Neutrophil (primary cell): ENCODE measurements at regions not wholly inside any gene's neighbourhood (a gene's known extent, or its start where the extent isn't known, plus 50 kb on each side); places are given as distances from the start of the nearest gene placed in this dataset.
"Not testable (repeated sequence)": the region's sequence is repeated elsewhere in the genome, so short reads cannot be mapped to it uniquely, and the experiment has no call there.

Source experiments
- H3K27ac ChIP-seq: fragments of 200-600 bp; sonication (generic); 2 replicates; pipeline ENCODE4 v1.5.1; 2016; ENCODE audit warnings: mild to moderate bottlenecking, moderate library complexity
- H3K27me3 ChIP-seq: fragments of 200-600 bp; sonication (generic); 2 replicates; pipeline ENCODE4 v1.6.0; 2016; ENCODE audit warnings: mild to moderate bottlenecking
- H3K36me3 ChIP-seq: fragments of 200-600 bp; sonication (generic); 2 replicates; pipeline ENCODE4 v1.5.1; 2017
- H3K4me1 ChIP-seq, 2 experiments: fragments of 200-600 bp in 1 of 2; sonication (generic) in 1 of 2; 1 replicate in 1 of 2; 2 replicates in 1 of 2; pipeline versions ENCODE4 v1.5.1 to v1.6.1; 2013 to 2016; ENCODE audit warnings: low read depth in 1 of 2, low read length in 1 of 2, mild to moderate bottlenecking in 1 of 2, moderate library complexity in 1 of 2; ENCODE audit not compliant: control insufficient read depth in 1 of 2, insufficient read depth in 1 of 2
- H3K4me3 ChIP-seq, 2 experiments: fragments of 200-600 bp in 1 of 2; sonication (generic) in 1 of 2; 1 replicate in 1 of 2; 2 replicates in 1 of 2; pipeline ENCODE4 v1.5.1; 2013 to 2016; ENCODE audit warnings: low read depth in 1 of 2, low read length in 1 of 2, mild to moderate bottlenecking in 1 of 2, moderate library complexity in 1 of 2
- H3K9me3 ChIP-seq: fragments of 200-600 bp; sonication (generic); 2 replicates; pipeline ENCODE4 v1.5.1; 2016
- CTCF ChIP-seq: fragments of 200-600 bp; sonication (generic); IDR thresholded peaks from 2 replicates; pipeline ENCODE4 v1.5.1; 2016; ENCODE audit warnings: antibody characterized with exemption

- Histone ChIP-seq H3K36me3 (no peaks in the 10 kb centered on the region), H3K27me3 (no peaks in the 10 kb centered on the region), H3K4me1 (no peaks in the 10 kb centered on the region), H3K27ac (no peak overlapping the region), H3K4me3 (no peak overlapping the region), H3K9me3 (no peaks in the 10 kb centered on the region)
- TF ChIP-seq CTCF, result no peak
These were observed 115.2 kb upstream of the PLCL2 start for GRCh38 chr3:16769525-16769924.

- H3K4me3 ChIP-seq, result no peak overlapping the region
- H3K27me3 ChIP-seq, result peaks cover 5% of the 10 kb centered on the region
- no peaks in the 10 kb centered on the region for H3K9me3 ChIP-seq
- H3K4me1 ChIP-seq, result no peaks in the 10 kb centered on the region
- H3K27ac ChIP-seq, result no peak overlapping the region
- TF ChIP-seq CTCF, result no peak
- H3K36me3 ChIP-seq, result no peaks in the 10 kb centered on the region
These were observed 114.7 kb upstream of the PLCL2 start for GRCh38 chr3:16770021-16770420.

- Histone ChIP-seq H3K36me3 (no peaks in the 10 kb centered on the region), H3K4me1 (no peaks in the 10 kb centered on the region), H3K4me3 (no peak overlapping the region), H3K27ac (no peak overlapping the region), H3K27me3 (peaks cover 9% of the 10 kb centered on the region), H3K9me3 (no peaks in the 10 kb centered on the region)
- no peak for TF ChIP-seq CTCF
These were observed 114.0 kb upstream of the PLCL2 start for GRCh38 chr3:16770792-16771191.

- not testable (repeated sequence) for H3K9me3 ChIP-seq, H3K27ac ChIP-seq, H3K36me3 ChIP-seq, H3K27me3 ChIP-seq, H3K4me3 ChIP-seq, H3K4me1 ChIP-seq
These were observed 111.2 kb upstream of the PLCL2 start for GRCh38 chr3:16773594-16773993.

- not testable (repeated sequence) for H3K27me3 ChIP-seq, H3K27ac ChIP-seq, H3K4me1 ChIP-seq, H3K36me3 ChIP-seq, H3K4me3 ChIP-seq, H3K9me3 ChIP-seq
These were observed 110.2 kb upstream of the PLCL2 start for GRCh38 chr3:16774536-16774935.

- Histone ChIP-seq H3K27me3 (no peaks in the 10 kb centered on the region), H3K4me1 (peaks cover 0 to 7% of the 10 kb centered on the region in 2 experiments), H3K27ac (no peak overlapping the region)
These were observed 99.8 kb upstream of the PLCL2 start for GRCh38 chr3:16784973-16785372.

More at GRCh38 chr3:16784973-16785372, 99.8 kb upstream of the PLCL2 start:
- TF ChIP-seq CTCF, result no peak
- Histone ChIP-seq H3K9me3 (no peaks in the 10 kb centered on the region), H3K36me3 (no peaks in the 10 kb centered on the region), H3K4me3 (no peak overlapping the region)
